Left ventricle myocardium inferior (tissue), 1 donor: ENCODE measurements at regions not wholly inside any gene's neighbourhood (a gene's known extent, or its start where the extent isn't known, plus 50 kb on each side); places are given as distances from the start of the nearest gene placed in this dataset.

ENCODE experiments used
- DNase-seq: peaks from one replicate; pipeline ENCODE4 v3.0.0-alpha.2; 2020
- H3K27ac ChIP-seq: fragments of 200-600 bp; replicated peaks from 2 replicates; pipeline ENCODE4 v1.8.0; 2021
- H3K27me3 ChIP-seq: fragments of 200-600 bp; 2 replicates; pipeline ENCODE4 v1.8.0; 2021; ENCODE audit warnings: low read depth
- H3K36me3 ChIP-seq: fragments of 200-600 bp; 2 replicates; pipeline ENCODE4 v1.8.0; 2021
- H3K4me1 ChIP-seq: fragments of 200-600 bp; 2 replicates; pipeline ENCODE4 v1.8.0; 2021
- H3K4me3 ChIP-seq: fragments of 200-600 bp; 2 replicates; pipeline ENCODE4 v1.8.0; 2021; ENCODE audit warnings: mild to moderate bottlenecking, moderate library complexity
- H3K9me3 ChIP-seq: fragments of 200-600 bp; replicated peaks from 2 replicates; pipeline ENCODE4 v1.8.0; 2021
- intact Hi-C: fragments of 100-400 bp; cut with micrococcal nuclease; formaldehyde crosslinking; loops from one replicate; pipeline ENCODE4 v1.11.0; 2022
- TF ChIP-seq, protein P1 (sequence below): fragments of 200-600 bp; IDR thresholded peaks from 2 replicates; pipeline ENCODE4 v1.8.0; 2021; ENCODE audit warnings: antibody characterized with exemption, mild to moderate bottlenecking, borderline replicate concordance
- donor health status: DM: no; HTN: yes; CAD: no; lungs with severe emphysema.

DNA sequence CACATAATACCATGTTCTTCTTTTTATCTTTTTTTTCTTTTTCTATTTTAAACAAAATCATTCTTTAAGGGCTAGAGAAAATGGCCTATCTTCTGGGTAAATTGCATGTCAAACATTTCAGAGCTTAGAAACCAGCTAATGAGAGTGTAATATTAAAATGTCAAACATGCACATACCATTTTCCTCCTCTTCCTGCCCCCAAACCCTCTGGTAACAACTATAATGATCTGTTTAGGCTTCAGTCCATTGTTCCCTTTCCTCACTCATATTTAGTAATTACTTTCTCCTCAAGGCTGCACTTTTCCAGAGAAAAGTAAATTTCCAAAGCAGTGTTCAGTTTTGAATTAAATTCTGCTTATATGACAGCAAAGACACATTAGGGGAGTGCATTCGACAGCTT lies 224.3 kb upstream of the ROBO2 start:
- H3K36me3 ChIP-seq, result no peaks in the 10 kb centered on the region
- intact Hi-C loops, result no loop called here
- H3K9me3 ChIP-seq, result peaks cover 16% of the 10 kb centered on the region
- no peaks in the 10 kb centered on the region for H3K4me1 ChIP-seq
- DNase-seq, result no peak
- TF ChIP-seq, protein P1, sequence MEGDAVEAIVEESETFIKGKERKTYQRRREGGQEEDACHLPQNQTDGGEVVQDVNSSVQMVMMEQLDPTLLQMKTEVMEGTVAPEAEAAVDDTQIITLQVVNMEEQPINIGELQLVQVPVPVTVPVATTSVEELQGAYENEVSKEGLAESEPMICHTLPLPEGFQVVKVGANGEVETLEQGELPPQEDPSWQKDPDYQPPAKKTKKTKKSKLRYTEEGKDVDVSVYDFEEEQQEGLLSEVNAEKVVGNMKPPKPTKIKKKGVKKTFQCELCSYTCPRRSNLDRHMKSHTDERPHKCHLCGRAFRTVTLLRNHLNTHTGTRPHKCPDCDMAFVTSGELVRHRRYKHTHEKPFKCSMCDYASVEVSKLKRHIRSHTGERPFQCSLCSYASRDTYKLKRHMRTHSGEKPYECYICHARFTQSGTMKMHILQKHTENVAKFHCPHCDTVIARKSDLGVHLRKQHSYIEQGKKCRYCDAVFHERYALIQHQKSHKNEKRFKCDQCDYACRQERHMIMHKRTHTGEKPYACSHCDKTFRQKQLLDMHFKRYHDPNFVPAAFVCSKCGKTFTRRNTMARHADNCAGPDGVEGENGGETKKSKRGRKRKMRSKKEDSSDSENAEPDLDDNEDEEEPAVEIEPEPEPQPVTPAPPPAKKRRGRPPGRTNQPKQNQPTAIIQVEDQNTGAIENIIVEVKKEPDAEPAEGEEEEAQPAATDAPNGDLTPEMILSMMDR, result no peak
- no peak overlapping the region for H3K27ac ChIP-seq
- H3K4me3 ChIP-seq, result no peak overlapping the region
- H3K27me3 ChIP-seq, result no peaks in the 10 kb centered on the region

DNA sequence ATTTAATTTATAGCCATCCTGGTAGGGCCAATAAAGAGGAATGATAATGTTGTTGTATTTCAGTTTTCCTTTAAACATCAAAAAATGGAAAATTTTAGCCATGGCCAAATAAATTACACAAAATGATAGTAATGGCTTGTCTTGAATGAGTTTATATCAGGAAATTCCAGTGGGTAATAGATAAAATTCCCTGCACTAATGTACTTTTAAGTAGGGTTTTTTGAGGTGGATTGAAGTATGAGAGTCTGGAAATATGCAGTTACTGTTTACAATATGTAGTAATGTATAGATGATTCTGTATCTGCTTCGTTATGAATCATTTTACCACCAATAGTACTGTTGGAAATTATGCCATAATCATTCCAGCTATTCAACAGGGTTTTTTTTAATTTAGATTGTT lies 219.4 kb upstream of the ROBO2 start:
- intact Hi-C loops, result no loop called here
- TF ChIP-seq, protein P1, result no peak
- Histone ChIP-seq H3K36me3 (no peaks in the 10 kb centered on the region), H3K9me3 (peaks cover 16% of the 10 kb centered on the region), H3K27ac (no peak overlapping the region), H3K27me3 (no peaks in the 10 kb centered on the region), H3K4me1 (no peaks in the 10 kb centered on the region), H3K4me3 (no peak overlapping the region)
- DNase-seq, result no peak

DNA sequence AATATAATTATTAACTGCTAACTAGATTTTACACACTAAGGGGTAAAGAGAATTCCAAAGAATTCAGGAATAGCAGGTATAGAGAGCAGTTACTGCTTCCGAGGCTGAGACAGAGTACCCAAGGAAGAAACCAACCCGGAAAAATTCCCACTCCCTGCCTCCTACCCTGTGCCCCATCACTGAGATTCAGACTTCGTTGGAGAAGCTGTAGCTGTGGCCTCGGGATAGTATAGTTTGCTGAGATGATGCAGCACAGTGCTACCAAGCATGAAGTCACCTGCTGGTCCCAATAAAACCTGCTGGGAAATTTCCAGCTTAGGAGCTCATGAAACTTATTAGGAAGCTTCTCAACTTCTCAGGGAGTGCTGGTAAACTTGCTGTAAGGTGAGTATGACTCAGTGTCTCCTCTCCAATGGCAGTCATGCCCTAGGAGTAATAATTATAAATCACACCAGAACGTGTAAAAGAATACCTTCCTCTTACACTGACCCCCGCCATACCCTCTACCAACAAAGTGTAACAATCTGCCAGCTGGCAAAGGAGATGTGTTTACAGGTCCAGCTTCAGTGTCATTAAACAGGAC lies 215.2 kb upstream of the ROBO2 start:
- intact Hi-C loops, result no loop called here
- no peak overlapping the region for H3K4me3 ChIP-seq
- H3K27ac ChIP-seq, result no peak overlapping the region
- no peaks in the 10 kb centered on the region for H3K36me3 ChIP-seq
- TF ChIP-seq, protein P1, result no peak
- H3K4me1 ChIP-seq, result no peaks in the 10 kb centered on the region
- H3K27me3 ChIP-seq, result no peaks in the 10 kb centered on the region
- DNase-seq, result no peak
- peaks cover 2% of the 10 kb centered on the region for H3K9me3 ChIP-seq

DNA sequence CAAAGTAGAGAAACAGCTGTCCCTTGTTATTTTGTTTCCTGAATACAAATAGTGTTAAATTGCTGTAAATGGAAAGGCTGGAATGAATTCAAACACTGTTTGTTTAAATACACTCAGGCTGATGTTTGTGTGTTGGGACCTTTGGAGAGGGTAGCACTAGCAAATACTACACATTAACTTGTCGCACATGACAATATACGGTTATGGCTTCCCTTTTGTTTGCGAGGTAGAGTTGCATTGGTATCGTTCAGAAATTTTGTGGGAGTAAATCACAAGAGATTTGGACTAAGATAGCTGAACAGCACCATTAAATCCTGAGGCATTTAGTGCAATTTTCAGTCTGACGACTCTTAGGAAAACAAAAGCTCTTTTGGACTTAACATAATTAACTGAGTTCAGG lies 213.0 kb upstream of the ROBO2 start:
- Histone ChIP-seq H3K4me3 (no peak overlapping the region), H3K4me1 (no peaks in the 10 kb centered on the region), H3K9me3 (peaks cover 8% of the 10 kb centered on the region), H3K27me3 (no peaks in the 10 kb centered on the region), H3K27ac (no peak overlapping the region), H3K36me3 (no peaks in the 10 kb centered on the region)
- intact Hi-C loops, result no loop called here
- no peak for DNase-seq
- TF ChIP-seq, protein P1, result no peak

DNA sequence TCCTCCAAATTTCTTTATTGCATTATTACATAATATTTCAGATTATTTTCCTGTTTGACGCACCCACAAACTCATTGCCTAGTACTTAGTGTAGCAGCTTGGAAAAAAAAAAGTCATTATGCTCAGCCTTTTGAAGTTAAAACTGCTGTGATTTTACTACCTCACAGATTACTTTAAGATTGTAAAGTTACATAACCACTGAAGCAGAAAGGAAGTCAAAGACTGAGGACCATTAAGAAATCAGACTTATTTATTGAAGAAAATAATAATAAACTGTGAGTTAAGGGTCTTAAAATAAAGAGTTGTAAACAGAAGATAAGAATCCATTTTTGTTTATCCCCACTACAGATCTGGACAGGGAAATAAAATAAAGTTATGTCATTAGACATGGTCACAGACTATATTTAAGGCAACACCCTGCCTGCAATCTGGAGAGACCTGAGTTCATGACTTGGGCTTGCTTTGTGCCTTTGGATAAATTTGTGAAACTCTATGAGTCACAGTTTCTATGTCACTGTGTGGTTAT lies 212.1 kb upstream of the ROBO2 start:
- Histone ChIP-seq H3K4me1 (no peaks in the 10 kb centered on the region), H3K9me3 (peaks cover 14% of the 10 kb centered on the region), H3K36me3 (no peaks in the 10 kb centered on the region), H3K4me3 (no peak overlapping the region), H3K27ac (no peak overlapping the region), H3K27me3 (no peaks in the 10 kb centered on the region)
- DNase-seq, result no peak
- intact Hi-C loops, result no loop called here
- TF ChIP-seq, protein P1, result no peak

DNA sequence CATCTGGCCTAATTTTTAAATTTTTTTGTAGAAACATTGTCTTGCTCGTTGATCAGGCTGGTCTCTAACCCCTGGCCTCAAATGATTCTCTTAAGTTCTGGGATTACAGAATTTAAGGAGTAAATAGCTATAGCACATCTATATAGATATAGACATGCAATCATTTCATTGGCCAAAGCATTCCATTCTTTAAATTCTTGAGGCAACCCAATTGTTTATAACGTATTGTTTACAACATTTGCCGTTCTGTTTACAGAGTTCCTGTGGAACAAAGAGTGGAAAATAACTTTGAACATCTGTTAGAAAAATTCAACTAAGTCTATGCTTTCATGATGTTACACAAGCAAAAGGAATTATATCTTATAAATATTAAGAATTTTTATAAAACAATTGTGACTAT lies 205.2 kb upstream of the ROBO2 start:
- Histone ChIP-seq H3K4me1 (no peaks in the 10 kb centered on the region), H3K27ac (no peak overlapping the region), H3K9me3 (peaks cover 31% of the 10 kb centered on the region), H3K27me3 (no peaks in the 10 kb centered on the region), H3K36me3 (no peaks in the 10 kb centered on the region), H3K4me3 (no peak overlapping the region)
- DNase-seq, result no peak
- intact Hi-C loops, result no loop called here
- TF ChIP-seq, protein P1, result no peak
